ENCODE measurements at regions not wholly inside any gene's neighbourhood (a gene's known extent, or its start where the extent isn't known, plus 50 kb on each side); places are given as distances from the start of the nearest gene placed in this dataset.

GRCh38 chr7:67618556-67619162 is 622.0 kb downstream of the TYW1 start:
- TF ChIP-seq CTCF (conservative IDR thresholded peaks at IDR 0.05; ENCODE audit: low read depth, low read length) (no peak), EZH2 (IDR thresholded peaks at IDR 0.05; ENCODE audit: low read length, unreplicated experiment) (no peak)
